Neural progenitor cell (in vitro differentiated cells): ENCODE measurements at regions not wholly inside any gene's neighbourhood (a gene's known extent, or its start where the extent isn't known, plus 50 kb on each side); places are given as distances from the start of the nearest gene placed in this dataset.

Source experiments
- DNase-seq: peaks from one replicate; pipeline ENCODE4 v3.0.0-alpha.2; 2016; ENCODE audit warnings: low spot score
- H2AFZ ChIP-seq: fragments of 200-600 bp; sonication (generic); replicated peaks from 2 replicates; pipeline ENCODE4 v1.6.1; 2016; ENCODE audit warnings: antibody characterized with exemption
- H3F3A ChIP-seq: fragments of 200-600 bp; sonication (generic); 2 replicates; pipeline ENCODE4 v1.6.1; 2016; ENCODE audit warnings: antibody characterized with exemption, low read depth
- H3K27ac ChIP-seq: fragments of 200-600 bp; sonication (generic); 2 replicates; pipeline ENCODE4 v1.5.1; 2016; ENCODE audit warnings: mild to moderate bottlenecking
- H3K27me3 ChIP-seq: fragments of 200-600 bp; sonication (generic); 2 replicates; pipeline ENCODE4 v1.6.1; 2016; ENCODE audit warnings: mild to moderate bottlenecking, moderate library complexity
- H3K36me3 ChIP-seq: fragments of 200-600 bp; sonication (generic); 2 replicates; pipeline ENCODE4 v1.5.1; 2016
- H3K4me1 ChIP-seq: fragments of 200-600 bp; sonication (generic); 2 replicates; pipeline ENCODE4 v1.6.1; 2016; ENCODE audit warnings: mixed run types
- H3K4me2 ChIP-seq: fragments of 200-600 bp; sonication (generic); 2 replicates; pipeline ENCODE4 v1.6.1; 2016
- H3K4me3 ChIP-seq: fragments of 200-600 bp; sonication (generic); 2 replicates; pipeline ENCODE4 v1.5.1; 2016
- H3K79me2 ChIP-seq: fragments of 200-600 bp; sonication (generic); 2 replicates; pipeline ENCODE4 v1.6.1; 2016; ENCODE audit warnings: low read depth
- H3K9ac ChIP-seq: fragments of 200-600 bp; sonication (generic); 2 replicates; pipeline ENCODE4 v1.6.1; 2016
- H3K9me3 ChIP-seq: fragments of 200-600 bp; sonication (generic); 2 replicates; pipeline ENCODE4 v1.5.1; 2016; ENCODE audit warnings: low read depth
- H4K20me1 ChIP-seq: fragments of 200-600 bp; sonication (generic); 2 replicates; pipeline ENCODE4 v1.6.1; 2016; ENCODE audit warnings: low read depth
- H3K27ac Mint-ChIP-seq: 3 replicates; pipeline ENCODE4 v1.8.0; 2021; ENCODE audit warnings: mixed read lengths
- H3K27me3 Mint-ChIP-seq: 2 replicates; pipeline ENCODE4 v1.8.0; 2022; ENCODE audit warnings: low read depth, mild to moderate bottlenecking, inconsistent platforms, moderate library complexity, mixed read lengths; ENCODE audit not compliant: insufficient read depth
- H3K36me3 Mint-ChIP-seq: 3 replicates; pipeline ENCODE4 v1.8.0; 2021; ENCODE audit warnings: mixed read lengths
- H3K4me1 Mint-ChIP-seq: 3 replicates; pipeline ENCODE4 v1.8.0; 2021; ENCODE audit warnings: mixed read lengths
- H3K4me3 Mint-ChIP-seq: 3 replicates; pipeline ENCODE4 v1.8.0; 2021; ENCODE audit warnings: mild to moderate bottlenecking, moderate library complexity, mixed read lengths
- H3K9me3 Mint-ChIP-seq: 3 replicates; pipeline ENCODE4 v1.8.0; 2020; ENCODE audit warnings: mixed read lengths
- EZH2 ChIP-seq: fragments of 200-600 bp; sonication (generic); IDR thresholded peaks from 2 replicates; pipeline ENCODE4 v1.6.1; 2017; ENCODE audit warnings: antibody characterized with exemption, mild to moderate bottlenecking, moderate library complexity
- EZH2phosphoT487 ChIP-seq: fragments of 200-600 bp; sonication (generic); IDR thresholded peaks from 2 replicates; pipeline ENCODE4 v1.6.1; 2017; ENCODE audit warnings: antibody characterized with exemption
- TF ChIP-seq, protein P1 (sequence below): fragments of 200-600 bp; sonication (generic); IDR thresholded peaks from 2 replicates; pipeline ENCODE4 v1.5.1; 2017; ENCODE audit warnings: antibody characterized with exemption, mild to moderate bottlenecking

DNA sequence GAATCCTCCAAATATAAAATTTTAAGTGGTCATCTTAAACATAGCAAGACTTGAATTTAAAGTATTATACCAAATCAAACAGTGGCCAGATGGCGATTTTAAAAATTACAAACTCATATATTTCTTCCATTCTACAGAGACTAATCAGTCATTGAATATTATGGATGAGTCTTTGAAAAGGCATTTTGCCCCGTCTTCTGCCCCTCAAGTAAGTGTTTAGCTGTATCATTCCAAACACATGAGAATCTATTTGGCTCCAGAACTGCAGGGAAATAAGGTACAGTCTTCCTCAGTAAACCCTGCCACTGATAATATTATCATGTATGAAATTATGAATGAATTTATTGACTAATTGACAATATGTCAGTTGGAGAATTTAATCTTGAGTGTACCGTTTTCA, 191.0 kb downstream of the SLC7A11 start:
- H3K4me2 ChIP-seq = no peak overlapping the region
- H3K79me2 ChIP-seq = no peaks in the 10 kb centered on the region
- no peaks in the 10 kb centered on the region for H3K27me3 ChIP-seq
- no peak overlapping the region for H3K9ac ChIP-seq
- TF ChIP-seq EZH2 (no peak), EZH2phosphoT487 (no peak)
- TF ChIP-seq, protein P1, sequence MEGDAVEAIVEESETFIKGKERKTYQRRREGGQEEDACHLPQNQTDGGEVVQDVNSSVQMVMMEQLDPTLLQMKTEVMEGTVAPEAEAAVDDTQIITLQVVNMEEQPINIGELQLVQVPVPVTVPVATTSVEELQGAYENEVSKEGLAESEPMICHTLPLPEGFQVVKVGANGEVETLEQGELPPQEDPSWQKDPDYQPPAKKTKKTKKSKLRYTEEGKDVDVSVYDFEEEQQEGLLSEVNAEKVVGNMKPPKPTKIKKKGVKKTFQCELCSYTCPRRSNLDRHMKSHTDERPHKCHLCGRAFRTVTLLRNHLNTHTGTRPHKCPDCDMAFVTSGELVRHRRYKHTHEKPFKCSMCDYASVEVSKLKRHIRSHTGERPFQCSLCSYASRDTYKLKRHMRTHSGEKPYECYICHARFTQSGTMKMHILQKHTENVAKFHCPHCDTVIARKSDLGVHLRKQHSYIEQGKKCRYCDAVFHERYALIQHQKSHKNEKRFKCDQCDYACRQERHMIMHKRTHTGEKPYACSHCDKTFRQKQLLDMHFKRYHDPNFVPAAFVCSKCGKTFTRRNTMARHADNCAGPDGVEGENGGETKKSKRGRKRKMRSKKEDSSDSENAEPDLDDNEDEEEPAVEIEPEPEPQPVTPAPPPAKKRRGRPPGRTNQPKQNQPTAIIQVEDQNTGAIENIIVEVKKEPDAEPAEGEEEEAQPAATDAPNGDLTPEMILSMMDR = no peak
- no peaks in the 10 kb centered on the region for H3F3A ChIP-seq
- Mint-ChIP-seq H3K9me3 (peaks cover 5% of the 10 kb centered on the region), H3K27ac (no peak overlapping the region), H3K4me3 (no peak overlapping the region), H3K27me3 (no peaks in the 10 kb centered on the region), H3K36me3 (no peaks in the 10 kb centered on the region), H3K4me1 (peaks cover 27% of the 10 kb centered on the region)
- no peaks in the 10 kb centered on the region for H4K20me1 ChIP-seq
- no peak overlapping the region for H3K27ac ChIP-seq
- H3K9me3 ChIP-seq = no peaks in the 10 kb centered on the region
- H3K4me1 ChIP-seq = peaks cover 15% of the 10 kb centered on the region
- H2AFZ ChIP-seq = no peak overlapping the region
- H3K36me3 ChIP-seq = no peaks in the 10 kb centered on the region
- H3K4me3 ChIP-seq = no peak overlapping the region
- no peak for DNase-seq

DNA sequence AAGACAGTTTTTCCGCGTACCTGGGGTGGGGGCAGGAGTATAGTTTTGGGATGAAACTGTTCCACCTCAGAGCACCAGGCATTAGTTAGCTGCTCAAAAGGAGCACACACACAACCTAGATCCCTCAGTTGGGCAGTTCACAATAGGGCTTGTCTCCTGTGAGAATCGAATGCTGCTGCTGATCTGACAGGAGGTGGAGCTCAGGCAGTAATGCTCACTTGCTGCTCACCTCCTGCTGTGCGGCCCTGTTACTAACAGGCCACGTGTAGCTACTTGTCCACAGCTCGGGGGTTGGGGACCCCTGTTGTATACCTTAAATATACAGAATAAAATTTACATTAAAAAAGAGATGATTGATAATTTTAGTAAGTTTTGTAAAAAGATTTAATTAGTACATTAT, 191.5 kb downstream of the SLC7A11 start:
- no peak overlapping the region for H3K9ac ChIP-seq
- peaks cover 15% of the 10 kb centered on the region for H3K4me1 ChIP-seq
- no peak overlapping the region for H3K27ac ChIP-seq
- H2AFZ ChIP-seq = no peak overlapping the region
- TF ChIP-seq EZH2 (no peak), EZH2phosphoT487 (peak; percentile 39)
- H3K79me2 ChIP-seq = no peaks in the 10 kb centered on the region
- H3K4me3 ChIP-seq = no peak overlapping the region
- H3K4me1 Mint-ChIP-seq = peaks cover 27% of the 10 kb centered on the region
- H3K4me3 Mint-ChIP-seq = no peak overlapping the region
- H4K20me1 ChIP-seq = no peaks in the 10 kb centered on the region
- H3K27me3 Mint-ChIP-seq = no peaks in the 10 kb centered on the region
- no peaks in the 10 kb centered on the region for H3K27me3 ChIP-seq
- DNase-seq = peak; percentile 83
- H3K4me2 ChIP-seq = peak overlapping the region; percentile 40
- H3K27ac Mint-ChIP-seq = no peak overlapping the region
- no peaks in the 10 kb centered on the region for H3K36me3 Mint-ChIP-seq
- no peaks in the 10 kb centered on the region for H3F3A ChIP-seq
- peaks cover 5% of the 10 kb centered on the region for H3K9me3 Mint-ChIP-seq
- no peaks in the 10 kb centered on the region for H3K9me3 ChIP-seq
- H3K36me3 ChIP-seq = no peaks in the 10 kb centered on the region

DNA sequence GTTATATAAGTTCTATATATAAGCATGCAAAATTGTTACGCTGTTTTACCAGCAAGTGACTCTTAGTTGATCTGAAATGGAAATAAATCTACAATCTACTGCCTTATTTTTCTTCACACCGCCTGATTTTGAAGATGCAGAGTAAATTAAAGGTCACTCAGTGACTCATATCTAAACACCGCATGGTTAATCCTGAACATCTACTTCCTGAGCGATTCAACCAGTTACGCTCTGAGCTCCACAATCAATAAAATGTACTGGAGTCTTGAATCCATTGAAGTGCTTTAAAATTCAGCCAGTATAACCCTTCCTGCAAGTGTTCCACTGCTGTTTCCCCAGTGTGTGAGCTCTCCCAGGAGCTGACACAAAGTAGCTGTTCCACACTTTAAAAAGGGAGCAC, 192.8 kb downstream of the SLC7A11 start:
- no peak overlapping the region for H3K27ac ChIP-seq
- Mint-ChIP-seq H3K27ac (peak overlapping the region; percentile 10), H3K4me1 (peaks cover 34% of the 10 kb centered on the region), H3K27me3 (peaks cover 4% of the 10 kb centered on the region), H3K36me3 (no peaks in the 10 kb centered on the region), H3K9me3 (peaks cover 5% of the 10 kb centered on the region), H3K4me3 (no peak overlapping the region)
- no peaks in the 10 kb centered on the region for H3K36me3 ChIP-seq
- no peaks in the 10 kb centered on the region for H4K20me1 ChIP-seq
- no peak overlapping the region for H3K4me2 ChIP-seq
- H3K4me3 ChIP-seq = no peak overlapping the region
- no peak overlapping the region for H3K9ac ChIP-seq
- H3K9me3 ChIP-seq = no peaks in the 10 kb centered on the region
- no peaks in the 10 kb centered on the region for H3F3A ChIP-seq
- H3K27me3 ChIP-seq = no peaks in the 10 kb centered on the region
- no peak for DNase-seq
- peaks cover 15% of the 10 kb centered on the region for H3K4me1 ChIP-seq
- no peak overlapping the region for H2AFZ ChIP-seq
- no peaks in the 10 kb centered on the region for H3K79me2 ChIP-seq
- no peak for TF ChIP-seq EZH2
- no peak for TF ChIP-seq EZH2phosphoT487

DNA sequence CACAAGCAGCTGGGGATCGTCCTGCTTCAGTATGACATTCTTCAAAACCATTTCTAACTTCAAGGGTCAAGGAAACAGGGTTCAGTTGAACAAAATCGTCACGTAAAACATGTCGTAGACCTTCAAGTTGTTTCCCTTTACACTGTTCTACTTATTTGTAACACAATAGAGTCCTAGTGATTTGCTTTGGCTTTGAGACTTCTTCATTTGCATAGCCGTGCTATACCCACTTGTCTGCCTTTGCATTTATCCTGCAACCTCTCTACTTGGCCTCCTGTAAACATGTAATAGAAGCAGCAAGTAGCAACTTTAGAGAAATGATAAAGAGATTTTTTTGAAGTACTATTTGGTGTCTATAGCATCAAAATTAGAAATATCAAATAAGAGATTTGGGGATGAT, 194.9 kb downstream of the SLC7A11 start:
- Histone ChIP-seq H3K27me3 (no peaks in the 10 kb centered on the region), H3K4me3 (no peak overlapping the region), H2AFZ (no peak overlapping the region), H3K79me2 (no peaks in the 10 kb centered on the region), H3K9ac (no peak overlapping the region), H3K4me2 (no peak overlapping the region), H3K36me3 (no peaks in the 10 kb centered on the region), H4K20me1 (no peaks in the 10 kb centered on the region), H3F3A (no peaks in the 10 kb centered on the region), H3K4me1 (peaks cover 15% of the 10 kb centered on the region), H3K9me3 (no peaks in the 10 kb centered on the region), H3K27ac (no peak overlapping the region)
- Mint-ChIP-seq H3K27me3 (peaks cover 8% of the 10 kb centered on the region), H3K27ac (no peak overlapping the region), H3K9me3 (peaks cover 2% of the 10 kb centered on the region), H3K36me3 (no peaks in the 10 kb centered on the region), H3K4me3 (no peak overlapping the region), H3K4me1 (peaks cover 32% of the 10 kb centered on the region)
- no peak for TF ChIP-seq EZH2phosphoT487
- TF ChIP-seq EZH2 = no peak
- TF ChIP-seq, protein P1 = no peak
- no peak for DNase-seq
